Endodermal cell (in vitro differentiated cells): ENCODE measurements at regions not wholly inside any gene's neighbourhood (a gene's known extent, or its start where the extent isn't known, plus 50 kb on each side); places are given as distances from the start of the nearest gene placed in this dataset.

Source experiments
- DNase-seq: peaks from one replicate; pipeline ENCODE4 v3.0.0-alpha.2; 2017
- H3K27ac ChIP-seq: 2 replicates; pipeline ENCODE4 v1.5.1; 2013; ENCODE audit warnings: mild to moderate bottlenecking, low read depth, low read length, moderate library complexity
- H3K27me3 ChIP-seq: 2 replicates; pipeline ENCODE4 v1.6.1; 2013; ENCODE audit warnings: mild to moderate bottlenecking, low read length, moderate library complexity; ENCODE audit not compliant: insufficient read depth, control insufficient read depth, poor library complexity, severe bottlenecking
- H3K36me3 ChIP-seq: 2 replicates; pipeline ENCODE4 v1.7.0; 2013; ENCODE audit warnings: mild to moderate bottlenecking, low read length, moderate library complexity; ENCODE audit not compliant: control insufficient read depth, insufficient read depth
- H3K4me1 ChIP-seq: one replicate; pipeline ENCODE4 v1.7.0; 2013; ENCODE audit warnings: low read length; ENCODE audit not compliant: control insufficient read depth, insufficient read depth
- H3K4me3 ChIP-seq: 2 replicates; pipeline ENCODE4 v1.5.1; 2013; ENCODE audit warnings: mild to moderate bottlenecking, low read length, moderate library complexity
- H3K9ac ChIP-seq: 2 replicates; pipeline ENCODE4 v1.6.1; 2013; ENCODE audit warnings: mild to moderate bottlenecking, low read length, moderate library complexity; ENCODE audit not compliant: poor library complexity, severe bottlenecking; ENCODE audit errors: extremely low read depth
- H3K9me3 ChIP-seq: 2 replicates; pipeline ENCODE4 v1.6.1; 2013; ENCODE audit warnings: mild to moderate bottlenecking, low read length, moderate library complexity; ENCODE audit not compliant: control insufficient read depth
- H3K27ac Mint-ChIP-seq: 2 replicates; pipeline ENCODE4 v1.8.0; 2020; ENCODE audit warnings: mixed read lengths
- H3K27me3 Mint-ChIP-seq: 2 replicates; pipeline ENCODE4 v1.8.0; 2021; ENCODE audit warnings: mild to moderate bottlenecking, mixed read lengths; ENCODE audit not compliant: insufficient read depth
- H3K36me3 Mint-ChIP-seq: 2 replicates; pipeline ENCODE4 v1.8.0; 2020; ENCODE audit warnings: low read depth, mixed read lengths
- H3K4me1 Mint-ChIP-seq: 2 replicates; pipeline ENCODE4 v1.8.0; 2020; ENCODE audit warnings: mixed read lengths
- H3K4me3 Mint-ChIP-seq: 2 replicates; pipeline ENCODE4 v1.8.0; 2020; ENCODE audit warnings: mild to moderate bottlenecking, moderate library complexity, mixed read lengths
- H3K9me3 Mint-ChIP-seq: 2 replicates; pipeline ENCODE4 v1.8.0; 2020; ENCODE audit warnings: mild to moderate bottlenecking, mixed read lengths
- CTCF ChIP-seq: fragments of 200-600 bp; sonication (generic); conservative IDR thresholded peaks from 2 replicates; pipeline ENCODE4 v1.5.0; 2021; ENCODE audit warnings: antibody characterized with exemption, mild to moderate bottlenecking
- WGBS, 2 experiments: methylation state at CpG; one replicate each; pipeline versions ENCODE4 v1.1.5 to v1.1.7; 2013; ENCODE audit warnings: missing lambda C conversion rate in 2 of 2, mixed read lengths in 1 of 2; ENCODE audit not compliant: insufficient coverage in 1 of 2, insufficient read length in 1 of 2; 5-methylcytosine and 5-hydroxymethylcytosine counted together

DNA sequence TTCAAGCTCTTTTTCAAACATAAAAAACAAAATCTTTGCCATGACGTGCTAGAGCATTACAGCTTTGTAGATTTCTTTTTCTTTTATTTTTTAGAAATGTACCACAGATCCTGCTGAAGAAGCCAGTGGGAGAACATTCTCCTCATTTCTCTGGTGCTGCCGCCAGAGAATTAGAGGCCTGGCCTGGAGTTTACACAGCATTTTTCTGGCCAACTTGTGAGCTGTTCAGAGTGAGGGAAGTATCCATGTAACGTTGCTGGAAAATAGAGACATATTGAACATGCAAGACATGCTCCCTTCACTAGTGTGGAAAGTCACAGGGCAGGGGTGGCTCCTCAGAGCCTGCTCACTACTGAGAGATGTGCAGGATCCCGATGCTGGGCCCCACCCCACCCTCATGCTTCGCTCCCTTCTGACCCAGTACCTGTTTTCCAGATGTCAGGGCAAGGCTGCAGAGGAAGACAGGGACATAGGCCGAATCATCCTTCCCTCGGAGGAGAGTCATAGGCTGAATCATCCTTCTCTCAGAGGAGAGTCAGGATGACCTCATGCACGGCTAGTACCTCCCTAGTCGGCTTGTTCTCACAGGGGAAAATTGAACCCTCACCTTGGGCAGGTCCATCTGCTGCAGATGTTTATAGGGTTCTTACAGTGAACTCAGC, 298.5 kb downstream of the INSIG2 start:
- H3K27ac Mint-ChIP-seq: no peak overlapping the region
- no peak for TF ChIP-seq CTCF

DNA sequence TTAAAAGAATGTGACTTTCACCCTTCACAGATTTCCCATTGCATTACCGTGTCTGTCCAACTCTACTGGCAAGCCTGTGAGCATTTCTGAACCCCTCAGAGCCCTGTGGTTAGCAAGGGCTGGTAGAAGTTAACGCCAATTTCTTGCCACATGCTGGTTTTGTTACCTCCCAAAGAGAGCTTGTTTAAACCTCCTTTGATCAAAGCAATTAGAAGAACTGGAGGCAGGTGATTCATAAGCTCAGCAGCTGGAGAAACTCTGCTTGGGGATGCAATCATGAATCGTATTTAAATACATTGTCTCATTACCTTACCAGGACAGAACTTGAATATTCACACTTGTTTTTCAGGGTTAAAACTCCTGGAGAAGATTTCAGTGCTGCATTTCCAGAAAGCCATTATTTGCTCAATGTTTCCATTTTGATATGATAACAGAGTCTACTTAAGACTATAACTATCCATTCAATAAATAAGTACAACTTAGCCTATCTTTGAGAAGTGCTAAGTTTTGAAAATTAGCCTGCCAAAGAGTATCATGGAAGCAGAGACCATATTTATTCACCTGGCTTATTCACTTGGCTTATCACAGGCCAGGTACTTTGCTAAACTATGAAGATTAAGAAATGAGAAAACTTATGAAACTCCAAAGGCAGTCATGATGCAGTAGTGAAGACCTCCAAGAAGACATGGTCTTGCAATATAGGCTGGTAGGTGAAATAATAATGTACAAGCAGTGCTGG, 292.8 kb downstream of the INSIG2 start:
- Mint-ChIP-seq H3K27ac (no peak overlapping the region), H3K4me1 (peaks cover 1% of the 10 kb centered on the region), H3K36me3 (no peaks in the 10 kb centered on the region), H3K27me3 (peaks cover 12% of the 10 kb centered on the region), H3K9me3 (no peaks in the 10 kb centered on the region), H3K4me3 (no peak overlapping the region)
- DNase-seq: no peak
- TF ChIP-seq CTCF: no peak
- no peak overlapping the region for H3K4me3 ChIP-seq
- H3K9me3 ChIP-seq: no peaks in the 10 kb centered on the region
- H3K27ac ChIP-seq: no peak overlapping the region
- WGBS, 2 experiments: 66 to 84% methylated on average over 3 of the region's 3 CpGs
- no peaks in the 10 kb centered on the region for H3K4me1 ChIP-seq
- H3K27me3 ChIP-seq: no peaks in the 10 kb centered on the region
- H3K9ac ChIP-seq: no peak overlapping the region
- H3K36me3 ChIP-seq: no peaks in the 10 kb centered on the region

More for the DNA sequence above, 298.5 kb downstream of the INSIG2 start:
- Mint-ChIP-seq H3K9me3 (peaks cover 11% of the 10 kb centered on the region), H3K4me3 (no peak overlapping the region), H3K4me1 (no peaks in the 10 kb centered on the region), H3K27me3 (peaks cover 9% of the 10 kb centered on the region), H3K36me3 (peaks cover 2% of the 10 kb centered on the region)
- Histone ChIP-seq H3K9me3 (peaks cover 10% of the 10 kb centered on the region), H3K27ac (no peak overlapping the region), H3K9ac (no peak overlapping the region), H3K4me3 (no peak overlapping the region), H3K36me3 (no peaks in the 10 kb centered on the region), H3K27me3 (no peaks in the 10 kb centered on the region), H3K4me1 (no peaks in the 10 kb centered on the region)
- no peak for DNase-seq
- 93 to 95% methylated on average over 8 to 9 of the region's 9 CpGs for WGBS, 2 experiments

DNA sequence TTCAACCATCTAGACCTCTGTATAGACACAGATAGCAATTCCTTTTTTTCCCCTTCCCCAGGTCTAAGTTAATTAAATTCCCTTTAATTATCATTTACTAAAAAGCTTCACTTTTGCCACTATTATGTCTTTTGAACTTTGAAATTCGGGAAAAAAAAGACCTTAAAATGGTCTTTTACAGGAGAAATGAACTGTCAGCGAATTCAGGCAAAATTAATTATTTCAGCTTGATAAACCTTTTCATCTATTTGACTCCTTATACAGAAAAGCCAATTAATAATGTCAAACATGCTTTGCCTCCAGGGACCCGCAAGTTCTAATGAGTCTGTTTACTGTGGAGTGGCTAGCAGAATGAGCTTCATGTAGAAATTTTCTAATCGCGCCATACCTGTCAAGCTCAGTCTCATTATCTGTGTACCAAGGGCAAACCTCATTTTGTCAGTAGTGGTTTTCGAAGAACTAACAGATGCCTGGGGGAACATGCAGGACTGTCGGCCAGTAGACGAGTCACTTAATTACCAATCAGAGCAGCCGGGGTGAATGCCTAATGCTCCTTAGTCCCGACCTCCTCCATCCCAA, 287.7 kb downstream of the INSIG2 start:
- TF ChIP-seq CTCF: no peak
- Histone ChIP-seq H3K27ac (no peak overlapping the region), H3K9ac (no peak overlapping the region), H3K9me3 (no peaks in the 10 kb centered on the region), H3K4me3 (no peak overlapping the region), H3K4me1 (peaks cover 10% of the 10 kb centered on the region), H3K36me3 (no peaks in the 10 kb centered on the region), H3K27me3 (peaks cover 7% of the 10 kb centered on the region)
- no peak for DNase-seq
- Mint-ChIP-seq H3K4me1 (peaks cover 24% of the 10 kb centered on the region), H3K36me3 (no peaks in the 10 kb centered on the region), H3K27me3 (peaks cover 12% of the 10 kb centered on the region), H3K4me3 (no peak overlapping the region), H3K9me3 (no peaks in the 10 kb centered on the region), H3K27ac (no peak overlapping the region)
- 91 to 93% methylated on average over 9 to 10 of the region's 10 CpGs for WGBS, 2 experiments
